Uterus (tissue), 2 donors: ENCODE measurements at regions not wholly inside any gene's neighbourhood (a gene's known extent, or its start where the extent isn't known, plus 50 kb on each side); places are given as distances from the start of the nearest gene placed in this dataset.

Experiments used
- CTCF ChIP-seq, 4 experiments: fragments of 200-600 bp in 2 of 4; fragments of 450-650 bp in 2 of 4; sonication (generic) in 2 of 4; IDR thresholded peaks; one replicate each; pipeline ENCODE4 v1.5.1; 2016 to 2019; ENCODE audit warnings: antibody characterized with exemption in 4 of 4, mild to moderate bottlenecking in 2 of 4, moderate library complexity in 1 of 4
- POLR2A ChIP-seq, 2 donors: fragments of 450-650 bp; IDR thresholded peaks; one replicate each; pipeline ENCODE4 v1.6.1; 2016; ENCODE audit warnings: antibody characterized with exemption in 2 of 2, mild to moderate bottlenecking in 1 of 2, moderate library complexity in 1 of 2

- TF ChIP-seq POLR2A (IDR thresholded peaks at IDR 0.05) (no peak), CTCF (IDR thresholded peaks at IDR 0.05) (no peak)
Observed at GRCh38 chr1:184299406-184299790, 87.4 kb upstream of the C1orf21 start.
